ENCODE measurements at regions not wholly inside any gene's neighbourhood (a gene's known extent, or its start where the extent isn't known, plus 50 kb on each side); places are given as distances from the start of the nearest gene placed in this dataset.
"Not testable (repeated sequence)": the region's sequence is repeated elsewhere in the genome, so short reads cannot be mapped to it uniquely, and the experiment has no call there.

- H3K4me1 Mint-ChIP-seq (ENCODE audit: low read depth), result peaks cover 28% of the 10 kb centered on the region
- peak overlapping the region; percentile 18 to 49 for H3K4me3 Mint-ChIP-seq
- no peaks in the 10 kb centered on the region for H3K9me3 Mint-ChIP-seq
- no peaks in the 10 kb centered on the region for H3K36me3 Mint-ChIP-seq (ENCODE audit: insufficient read depth in 2 of 2)
- ATAC-seq (replicated peaks in 1 of 2), result peak in 1 of 2 donors; percentile 35
- no peaks in the 10 kb centered on the region for H3K27me3 Mint-ChIP-seq (ENCODE audit: low read depth)
- no peak overlapping the region for H3K27ac Mint-ChIP-seq
- no peak for DNase-seq
These were observed 180.8 kb upstream of the CDK1 start for GRCh38 chr10:60597513-60597912.

- no peaks in the 10 kb centered on the region for H3K9me3 Mint-ChIP-seq
- ATAC-seq (replicated peaks in 1 of 2) (no peak), DNase-seq (no peak)
- H3K36me3 Mint-ChIP-seq (ENCODE audit: insufficient read depth in 2 of 2), result no peaks in the 10 kb centered on the region
- no peak overlapping the region for H3K4me3 Mint-ChIP-seq
- no peaks in the 10 kb centered on the region for H3K27me3 Mint-ChIP-seq (ENCODE audit: low read depth)
- peaks cover 28% of the 10 kb centered on the region for H3K4me1 Mint-ChIP-seq (ENCODE audit: low read depth)
- no peak overlapping the region for H3K27ac Mint-ChIP-seq
These were observed 182.4 kb upstream of the CDK1 start for GRCh38 chr10:60595852-60596251.

- Mint-ChIP-seq H3K4me3 (peak overlapping the region in 1 of 2 donors; percentile 10), H3K27me3 (ENCODE audit: low read depth) (no peaks in the 10 kb centered on the region), H3K36me3 (ENCODE audit: insufficient read depth in 2 of 2) (no peaks in the 10 kb centered on the region), H3K9me3 (no peaks in the 10 kb centered on the region), H3K27ac (no peak overlapping the region), H3K4me1 (ENCODE audit: low read depth) (peaks cover 28% of the 10 kb centered on the region)
- ATAC-seq (replicated peaks in 1 of 2), result peak; percentile 82 to 88
- DNase-seq, result no peak
These were observed 183.7 kb upstream of the CDK1 start for GRCh38 chr10:60594476-60595051.

- Mint-ChIP-seq H3K27ac (no peak overlapping the region), H3K4me1 (ENCODE audit: low read depth) (peaks cover 16% of the 10 kb centered on the region), H3K9me3 (no peaks in the 10 kb centered on the region), H3K27me3 (ENCODE audit: low read depth) (no peaks in the 10 kb centered on the region), H3K36me3 (ENCODE audit: insufficient read depth in 2 of 2) (no peaks in the 10 kb centered on the region), H3K4me3 (no peak overlapping the region)
- no peak for DNase-seq
- no peak for ATAC-seq (replicated peaks in 1 of 2)
These were observed 187.2 kb upstream of the CDK1 start for GRCh38 chr10:60591119-60591518.

GRCh38 chr10:60589376-60589775 is 188.9 kb upstream of the CDK1 start:
- ATAC-seq (replicated peaks in 1 of 2) (no peak), DNase-seq (no peak)
- no peaks in the 10 kb centered on the region for H3K36me3 Mint-ChIP-seq (ENCODE audit: insufficient read depth in 2 of 2)
- no peaks in the 10 kb centered on the region for H3K27me3 Mint-ChIP-seq (ENCODE audit: low read depth)
- no peak overlapping the region for H3K4me3 Mint-ChIP-seq
- H3K9me3 Mint-ChIP-seq, result peaks cover 0 to 2% of the 10 kb centered on the region in 2 donors
- H3K27ac Mint-ChIP-seq, result no peak overlapping the region
- no peaks in the 10 kb centered on the region for H3K4me1 Mint-ChIP-seq (ENCODE audit: low read depth)

- peaks cover 2 to 24% of the 10 kb centered on the region in 2 donors for H3K36me3 Mint-ChIP-seq (ENCODE audit: insufficient read depth in 2 of 2)
- H3K27ac Mint-ChIP-seq; ATAC-seq (replicated peaks in 1 of 2); H3K4me3 Mint-ChIP-seq; H3K4me1 Mint-ChIP-seq (ENCODE audit: low read depth); DNase-seq; H3K9me3 Mint-ChIP-seq; H3K27me3 Mint-ChIP-seq (ENCODE audit: low read depth): not testable (repeated sequence)
These were observed 192.1 kb upstream of the ANK3 start for GRCh38 chr10:60581782-60582181.

- ATAC-seq (replicated peaks in 1 of 2) (no peak), DNase-seq (no peak)
- no peaks in the 10 kb centered on the region for H3K27me3 Mint-ChIP-seq (ENCODE audit: low read depth)
- H3K27ac Mint-ChIP-seq, result no peak overlapping the region
- H3K36me3 Mint-ChIP-seq (ENCODE audit: insufficient read depth in 2 of 2), result peaks cover 5 to 29% of the 10 kb centered on the region in 2 donors
- H3K4me1 Mint-ChIP-seq (ENCODE audit: low read depth), result peaks cover 34% of the 10 kb centered on the region
- H3K4me3 Mint-ChIP-seq, result no peak overlapping the region
- H3K9me3 Mint-ChIP-seq, result peaks cover 4 to 5% of the 10 kb centered on the region in 2 donors
These were observed 188.5 kb upstream of the ANK3 start for GRCh38 chr10:60578217-60578616.

- Mint-ChIP-seq H3K27ac (peak overlapping the region; percentile 50), H3K27me3 (ENCODE audit: low read depth) (no peaks in the 10 kb centered on the region), H3K4me3 (peak overlapping the region; percentile 54 to 75), H3K36me3 (ENCODE audit: insufficient read depth in 2 of 2) (peaks cover 5 to 22% of the 10 kb centered on the region in 2 donors), H3K4me1 (ENCODE audit: low read depth) (peaks cover 46% of the 10 kb centered on the region), H3K9me3 (peaks cover 0 to 3% of the 10 kb centered on the region in 2 donors)
- DNase-seq (no peak), ATAC-seq (replicated peaks in 1 of 2) (no peak)
These were observed 186.7 kb upstream of the ANK3 start for GRCh38 chr10:60576130-60577069.

GRCh38 chr10:60575105-60575504 is 185.4 kb upstream of the ANK3 start:
- no peak for DNase-seq
- H3K27me3 Mint-ChIP-seq (ENCODE audit: low read depth), result no peaks in the 10 kb centered on the region
- peaks cover 8 to 22% of the 10 kb centered on the region in 2 donors for H3K36me3 Mint-ChIP-seq (ENCODE audit: insufficient read depth in 2 of 2)
- no peak overlapping the region for H3K27ac Mint-ChIP-seq
- ATAC-seq (replicated peaks in 1 of 2), result no peak
- H3K4me1 Mint-ChIP-seq (ENCODE audit: low read depth), result peaks cover 54% of the 10 kb centered on the region
- H3K4me3 Mint-ChIP-seq, result peak overlapping the region; percentile 57 to 59
- peaks cover 0 to 3% of the 10 kb centered on the region in 2 donors for H3K9me3 Mint-ChIP-seq

- ATAC-seq (replicated peaks in 1 of 2) (no peak), DNase-seq (no peak)
- peaks cover 59% of the 10 kb centered on the region for H3K4me1 Mint-ChIP-seq (ENCODE audit: low read depth)
- H3K36me3 Mint-ChIP-seq (ENCODE audit: insufficient read depth in 2 of 2), result peaks cover 9 to 22% of the 10 kb centered on the region in 2 donors
- peak overlapping the region; percentile 52 for H3K27ac Mint-ChIP-seq
- H3K4me3 Mint-ChIP-seq, result peak overlapping the region; percentile 29 to 33
- no peaks in the 10 kb centered on the region for H3K27me3 Mint-ChIP-seq (ENCODE audit: low read depth)
- peaks cover 0 to 3% of the 10 kb centered on the region in 2 donors for H3K9me3 Mint-ChIP-seq
These were observed 184.7 kb upstream of the ANK3 start for GRCh38 chr10:60574388-60574787.

- H3K4me3 Mint-ChIP-seq, result peak overlapping the region; percentile 86 to 93
- H3K27me3 Mint-ChIP-seq (ENCODE audit: low read depth), result no peaks in the 10 kb centered on the region
- peak; percentile 90 to 91 for ATAC-seq (replicated peaks in 1 of 2)
- H3K36me3 Mint-ChIP-seq (ENCODE audit: insufficient read depth in 2 of 2), result peaks cover 9 to 16% of the 10 kb centered on the region in 2 donors
- peaks cover 69% of the 10 kb centered on the region for H3K4me1 Mint-ChIP-seq (ENCODE audit: low read depth)
- H3K27ac Mint-ChIP-seq, result peak overlapping the region; percentile 96
- DNase-seq, result peak; percentile 56 to 83
- peaks cover 0 to 3% of the 10 kb centered on the region in 2 donors for H3K9me3 Mint-ChIP-seq
These were observed 183.7 kb upstream of the ANK3 start for GRCh38 chr10:60573336-60573735.

- Mint-ChIP-seq H3K27me3 (ENCODE audit: low read depth) (no peaks in the 10 kb centered on the region), H3K4me1 (ENCODE audit: low read depth) (peaks cover 76% of the 10 kb centered on the region)
These were observed 183.0 kb upstream of the ANK3 start for GRCh38 chr10:60572511-60573194.

GRCh38 chr10:60570896-60571295 is 181.2 kb upstream of the ANK3 start:
- Mint-ChIP-seq H3K9me3 (peaks cover 4 to 9% of the 10 kb centered on the region in 2 donors), H3K4me1 (ENCODE audit: low read depth) (peaks cover 82% of the 10 kb centered on the region), H3K27ac (no peak overlapping the region), H3K36me3 (ENCODE audit: insufficient read depth in 2 of 2) (peaks cover 14 to 16% of the 10 kb centered on the region in 2 donors), H3K4me3 (peak overlapping the region; percentile 77 to 86), H3K27me3 (ENCODE audit: low read depth) (no peaks in the 10 kb centered on the region)
- ATAC-seq (replicated peaks in 1 of 2) (no peak), DNase-seq (no peak)

More at GRCh38 chr10:60572511-60573194, 183.0 kb upstream of the ANK3 start:
- ATAC-seq (replicated peaks in 1 of 2), result peak; percentile 59 to 73
- Mint-ChIP-seq H3K9me3 (peaks cover 3 to 4% of the 10 kb centered on the region in 2 donors), H3K4me3 (peak overlapping the region; percentile 86 to 93), H3K36me3 (ENCODE audit: insufficient read depth in 2 of 2) (peaks cover 10 to 16% of the 10 kb centered on the region in 2 donors), H3K27ac (peak overlapping the region; percentile 96)
- DNase-seq, result peak; percentile 30 to 54
